HUES64 (cell line): ENCODE measurements at regions not wholly inside any gene's neighbourhood (a gene's known extent, or its start where the extent isn't known, plus 50 kb on each side); places are given as distances from the start of the nearest gene placed in this dataset.

ENCODE experiments used
- H3K27ac ChIP-seq: 2 replicates; pipeline ENCODE4 v1.7.0; 2013; ENCODE audit warnings: low read depth, low read length, inconsistent platforms
- H3K27me3 ChIP-seq: 2 replicates; pipeline ENCODE4 v1.6.1; 2013; ENCODE audit warnings: mild to moderate bottlenecking, low read length; ENCODE audit not compliant: insufficient read depth
- H3K36me3 ChIP-seq: 2 replicates; pipeline ENCODE4 v1.6.1; 2013; ENCODE audit warnings: mild to moderate bottlenecking, low read length; ENCODE audit not compliant: insufficient read depth
- H3K4me1 ChIP-seq: 2 replicates; pipeline ENCODE4 v1.6.1; 2013; ENCODE audit warnings: mild to moderate bottlenecking, low read length, moderate library complexity; ENCODE audit not compliant: insufficient read depth
- H3K4me3 ChIP-seq: 2 replicates; pipeline ENCODE4 v1.5.1; 2013; ENCODE audit warnings: mild to moderate bottlenecking, low read length, moderate library complexity
- H3K9ac ChIP-seq: 2 replicates; pipeline ENCODE4 v1.6.1; 2013; ENCODE audit warnings: mild to moderate bottlenecking, low read depth, low read length
- H3K9me3 ChIP-seq: 2 replicates; pipeline ENCODE4 v1.6.1; 2013; ENCODE audit warnings: low read depth, low read length; ENCODE audit not compliant: insufficient read depth
- WGBS: fragments of 150-250, 120-280 bp; methylation state at CpG from one replicate; pipeline ENCODE4 v1.1.7; 2013; ENCODE audit warnings: missing lambda C conversion rate; 5-methylcytosine and 5-hydroxymethylcytosine counted together

GRCh38 chr9:74331607-74332006 is 165.5 kb upstream of the RORB start:
- Histone ChIP-seq H3K36me3 (no peaks in the 10 kb centered on the region), H3K27me3 (no peaks in the 10 kb centered on the region), H3K4me3 (no peak overlapping the region), H3K9me3 (no peaks in the 10 kb centered on the region), H3K4me1 (no peaks in the 10 kb centered on the region; the same call in 1 of the 2 replicates), H3K27ac (no peak overlapping the region), H3K9ac (no peak overlapping the region)
- 100% methylated on average over 3 of the region's 3 CpGs for WGBS

GRCh38 chr9:74333384-74334032 is 163.6 kb upstream of the RORB start:
- no peak overlapping the region for H3K9ac ChIP-seq
- no peak overlapping the region for H3K27ac ChIP-seq
- no peaks in the 10 kb centered on the region for H3K27me3 ChIP-seq
- no peaks in the 10 kb centered on the region for H3K36me3 ChIP-seq
- H3K9me3 ChIP-seq, result no peaks in the 10 kb centered on the region
- H3K4me1 ChIP-seq, result no peaks in the 10 kb centered on the region; the same call in 1 of the 2 replicates
- WGBS, result 93% methylated on average over 5 of the region's 5 CpGs
- H3K4me3 ChIP-seq, result no peak overlapping the region

DNA sequence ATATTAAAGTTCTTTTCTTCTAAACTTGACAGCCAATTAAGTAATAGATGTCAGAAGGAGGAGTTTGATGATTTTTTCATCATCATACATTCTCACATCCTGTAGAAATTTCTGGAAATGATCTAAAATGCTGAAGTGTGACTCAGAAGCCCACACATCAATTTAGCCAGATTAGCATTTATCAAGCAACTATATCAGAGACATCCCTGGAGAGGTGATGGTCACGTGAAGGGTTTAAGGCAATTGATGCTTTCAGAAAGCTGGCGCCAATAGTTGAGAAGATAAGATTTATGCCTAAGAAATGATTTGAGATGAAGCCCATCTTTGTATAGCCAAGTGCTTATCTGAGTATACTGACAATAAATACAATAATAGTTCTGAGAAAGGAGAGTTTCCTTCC is 162.9 kb upstream of the RORB start:
- WGBS, result 94% methylated on average over 2 of the region's 2 CpGs
- Histone ChIP-seq H3K27ac (no peak overlapping the region), H3K27me3 (no peaks in the 10 kb centered on the region), H3K4me1 (no peaks in the 10 kb centered on the region; the same call in 1 of the 2 replicates), H3K9ac (no peak overlapping the region), H3K36me3 (no peaks in the 10 kb centered on the region), H3K9me3 (no peaks in the 10 kb centered on the region), H3K4me3 (no peak overlapping the region)

GRCh38 chr9:74336161-74336560 is 161.0 kb upstream of the RORB start:
- 95% methylated on average over 1 of the region's 1 CpG for WGBS
- Histone ChIP-seq H3K36me3 (no peaks in the 10 kb centered on the region), H3K4me3 (no peak overlapping the region), H3K27me3 (no peaks in the 10 kb centered on the region), H3K4me1 (no peaks in the 10 kb centered on the region; the same call in 1 of the 2 replicates), H3K9me3 (no peaks in the 10 kb centered on the region), H3K27ac (no peak overlapping the region), H3K9ac (no peak overlapping the region)

DNA sequence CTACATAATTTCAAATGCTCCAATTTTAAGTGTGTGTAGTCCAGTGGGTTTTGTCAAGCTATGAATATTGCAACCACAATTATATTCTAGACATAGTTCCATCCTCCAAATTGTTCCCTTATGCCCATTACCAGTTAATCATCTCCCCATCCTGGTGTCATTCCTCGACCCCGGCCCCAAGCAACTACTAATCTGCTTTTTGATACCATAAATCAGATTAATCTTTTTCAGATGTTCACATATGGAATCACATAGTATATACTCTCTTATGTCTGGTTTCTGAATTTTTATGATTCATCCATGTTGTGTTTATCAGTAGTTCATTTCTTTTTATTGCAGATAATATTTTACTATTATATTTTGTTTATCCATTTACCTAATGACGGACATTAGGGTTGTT is 148.4 kb upstream of the RORB start:
- Histone ChIP-seq H3K9me3 (no peaks in the 10 kb centered on the region), H3K9ac (no peak overlapping the region), H3K27me3 (no peaks in the 10 kb centered on the region), H3K36me3 (no peaks in the 10 kb centered on the region), H3K27ac (no peak overlapping the region), H3K4me1 (no peaks in the 10 kb centered on the region), H3K4me3 (no peak overlapping the region)
- 99% methylated on average over 3 of the region's 3 CpGs for WGBS

GRCh38 chr9:74355107-74355506 is 142.0 kb upstream of the RORB start:
- Histone ChIP-seq H3K4me3 (no peak overlapping the region), H3K36me3 (no peaks in the 10 kb centered on the region), H3K27ac (no peak overlapping the region), H3K9ac (no peak overlapping the region), H3K4me1 (no peaks in the 10 kb centered on the region), H3K27me3 (no peaks in the 10 kb centered on the region), H3K9me3 (no peaks in the 10 kb centered on the region)
- WGBS, result 100% methylated on average over 2 of the region's 2 CpGs

GRCh38 chr9:74357577-74357976 is 139.6 kb upstream of the RORB start:
- H3K36me3 ChIP-seq, result no peaks in the 10 kb centered on the region
- 89% methylated on average over 2 of the region's 2 CpGs for WGBS
- H3K9ac ChIP-seq, result no peak overlapping the region
- no peak overlapping the region for H3K4me3 ChIP-seq
- H3K9me3 ChIP-seq, result no peaks in the 10 kb centered on the region
- no peaks in the 10 kb centered on the region for H3K4me1 ChIP-seq
- H3K27me3 ChIP-seq, result no peaks in the 10 kb centered on the region
- H3K27ac ChIP-seq, result no peak overlapping the region

- Histone ChIP-seq H3K9me3 (no peaks in the 10 kb centered on the region), H3K27me3 (no peaks in the 10 kb centered on the region), H3K36me3 (no peaks in the 10 kb centered on the region), H3K4me1 (no peaks in the 10 kb centered on the region), H3K9ac (no peak overlapping the region), H3K27ac (no peak overlapping the region), H3K4me3 (no peak overlapping the region)
- 96% methylated on average over 3 of the region's 4 CpGs for WGBS
These were observed 138.2 kb upstream of the RORB start for GRCh38 chr9:74358959-74359358.

- no peaks in the 10 kb centered on the region for H3K4me1 ChIP-seq
- no peak overlapping the region for H3K4me3 ChIP-seq
- H3K9ac ChIP-seq, result no peak overlapping the region
- no peak overlapping the region for H3K27ac ChIP-seq
- WGBS, result 98% methylated on average over 1 of the region's 1 CpG
- H3K9me3 ChIP-seq, result no peaks in the 10 kb centered on the region
- H3K27me3 ChIP-seq, result no peaks in the 10 kb centered on the region
- no peaks in the 10 kb centered on the region for H3K36me3 ChIP-seq
These were observed 135.6 kb upstream of the RORB start for GRCh38 chr9:74361508-74361907.

- no peaks in the 10 kb centered on the region for H3K27me3 ChIP-seq
- 92% methylated on average over 3 of the region's 3 CpGs for WGBS
- no peak overlapping the region for H3K27ac ChIP-seq
These were observed 134.7 kb upstream of the RORB start for GRCh38 chr9:74362423-74362822.

DNA sequence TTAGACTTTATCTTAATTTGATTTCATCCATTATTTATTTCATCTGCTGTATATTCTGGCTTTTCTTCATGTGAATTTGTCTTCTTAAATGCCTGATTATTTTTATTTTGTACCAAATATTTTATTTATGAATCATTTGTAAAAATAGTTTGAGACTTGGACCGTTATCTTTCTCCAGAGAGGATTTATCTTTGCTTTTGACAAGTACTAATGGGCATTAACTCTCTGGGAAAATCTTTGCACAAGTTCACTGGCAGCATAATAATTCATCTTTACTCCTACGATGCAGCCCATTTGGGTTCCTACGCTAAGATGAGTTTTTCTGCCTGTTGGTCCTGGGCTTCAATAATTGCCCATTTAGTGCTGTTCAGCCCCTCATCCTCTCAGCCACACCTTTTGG is 131.0 kb upstream of the RORB start:
- 98% methylated on average over 3 of the region's 3 CpGs for WGBS
- H3K4me3 ChIP-seq, result no peak overlapping the region
- H3K27me3 ChIP-seq, result no peaks in the 10 kb centered on the region
- no peak overlapping the region for H3K9ac ChIP-seq
- H3K27ac ChIP-seq, result no peak overlapping the region
- H3K36me3 ChIP-seq, result no peaks in the 10 kb centered on the region
- no peaks in the 10 kb centered on the region for H3K9me3 ChIP-seq
- H3K4me1 ChIP-seq, result no peaks in the 10 kb centered on the region

More at GRCh38 chr9:74362423-74362822, 134.7 kb upstream of the RORB start:
- Histone ChIP-seq H3K4me3 (no peak overlapping the region), H3K36me3 (no peaks in the 10 kb centered on the region), H3K9me3 (no peaks in the 10 kb centered on the region), H3K9ac (no peak overlapping the region), H3K4me1 (no peaks in the 10 kb centered on the region)

GRCh38 chr9:74369844-74370243 is 127.3 kb upstream of the RORB start:
- 91% methylated on average over 1 of the region's 1 CpG for WGBS
- H3K9ac ChIP-seq, result no peak overlapping the region

More at GRCh38 chr9:74369844-74370243, 127.3 kb upstream of the RORB start:
- Histone ChIP-seq H3K27ac (no peak overlapping the region), H3K4me1 (peaks cover 14% of the 10 kb centered on the region), H3K9me3 (no peaks in the 10 kb centered on the region), H3K27me3 (no peaks in the 10 kb centered on the region), H3K4me3 (no peak overlapping the region), H3K36me3 (no peaks in the 10 kb centered on the region)
